BJ (cell line): ENCODE measurements at regions not wholly inside any gene's neighbourhood (a gene's known extent, or its start where the extent isn't known, plus 50 kb on each side); places are given as distances from the start of the nearest gene placed in this dataset.

Experiments
- CTCF ChIA-PET: fragments of 350-600 bp; formaldehyde crosslinking; extraction: SDS; loops from one replicate; lab custom pipeline; 2021; ENCODE audit warnings: antibody characterized with exemption, inconsistent platforms; lab: Yijun Ruan, JAX
- POLR2A ChIA-PET: fragments of 300-600 bp; sonication (Branson Sonifier 250); formaldehyde crosslinking; extraction: SDS; loops from one replicate; lab custom pipeline; 2021; ENCODE audit warnings: antibody characterized with exemption; lab: Charles Lee
- DNase-seq: peaks from one replicate; pipeline ENCODE4 v3.0.0-alpha.2; 2011; ENCODE audit warnings: low read depth
- H3K27me3 ChIP-seq: 2 replicates; pipeline ENCODE4 v1.6.0; 2011; ENCODE audit warnings: low read length; ENCODE audit not compliant: control insufficient read depth, insufficient read depth
- H3K36me3 ChIP-seq: 2 replicates; pipeline ENCODE4 v1.5.1; 2011; ENCODE audit warnings: low read length; ENCODE audit not compliant: control insufficient read depth, insufficient read depth
- H3K4me3 ChIP-seq: 2 replicates; pipeline ENCODE4 v1.5.1; 2011; ENCODE audit warnings: low read depth, mild to moderate bottlenecking, control low read depth, low read length
- CTCF ChIP-seq: IDR thresholded peaks from 2 replicates; pipeline ENCODE4 v1.5.1; 2011; ENCODE audit warnings: low read depth, mild to moderate bottlenecking, control low read depth, inconsistent platforms, low read length, moderate library complexity; ENCODE audit not compliant: insufficient read depth

GRCh38 chr6:44727651-44728630 lies 340.4 kb downstream of the CDC5L start:
- H3K27me3 ChIP-seq = peaks cover 19% of the 10 kb centered on the region
- TF ChIP-seq CTCF = no peak
- no peak overlapping the region for H3K4me3 ChIP-seq
- H3K36me3 ChIP-seq = no peaks in the 10 kb centered on the region
- ChIA-PET POLR2A (no interaction called here), CTCF (no interaction called here)
- DNase-seq = no peak

GRCh38 chr6:44730771-44731391 lies 343.4 kb downstream of the CDC5L start:
- CTCF ChIA-PET = interaction anchor here (1.0 kb wide), 1 partner anchor 75 kb away, joined by 3 read pairs; no protein-coding TSS in a partner anchor
- H3K4me3 ChIP-seq = no peak overlapping the region
- H3K36me3 ChIP-seq = no peaks in the 10 kb centered on the region
- no peak for TF ChIP-seq CTCF
- POLR2A ChIA-PET = interaction anchor here (0.5 kb wide), 1 partner anchor 1615 kb away, joined by 4 read pairs; no protein-coding TSS in a partner anchor
- H3K27me3 ChIP-seq = peaks cover 25% of the 10 kb centered on the region
- peak; percentile 62 for DNase-seq

GRCh38 chr6:44731485-44732095 lies 344.1 kb downstream of the CDC5L start:
- POLR2A ChIA-PET = no interaction called here
- no peak for TF ChIP-seq CTCF
- DNase-seq = no peak
- H3K36me3 ChIP-seq = no peaks in the 10 kb centered on the region
- no peak overlapping the region for H3K4me3 ChIP-seq
- peaks cover 27% of the 10 kb centered on the region for H3K27me3 ChIP-seq
- CTCF ChIA-PET = no interaction called here

- ChIA-PET CTCF (interaction anchor here (0.8 kb wide), 1 partner anchor 30 kb away, joined by 3 read pairs; no protein-coding TSS in a partner anchor), POLR2A (no interaction called here)
- Histone ChIP-seq H3K36me3 (no peaks in the 10 kb centered on the region), H3K4me3 (no peak overlapping the region), H3K27me3 (peaks cover 27% of the 10 kb centered on the region)
- no peak for TF ChIP-seq CTCF
- no peak for DNase-seq
Measured at GRCh38 chr6:44732243-44732642, 344.7 kb downstream of the CDC5L start.

GRCh38 chr6:44733126-44733525 lies 345.6 kb downstream of the CDC5L start:
- H3K27me3 ChIP-seq = peaks cover 22% of the 10 kb centered on the region
- no peak overlapping the region for H3K4me3 ChIP-seq
- POLR2A ChIA-PET = no interaction called here
- CTCF ChIA-PET = interaction anchor here (0.8 kb wide), 1 partner anchor 29 kb away, joined by 3 read pairs; no protein-coding TSS in a partner anchor
- no peak for DNase-seq
- TF ChIP-seq CTCF = no peak
- no peaks in the 10 kb centered on the region for H3K36me3 ChIP-seq
